ENCODE measurements at regions not wholly inside any gene's neighbourhood (a gene's known extent, or its start where the extent isn't known, plus 50 kb on each side); places are given as distances from the start of the nearest gene placed in this dataset.

DNA sequence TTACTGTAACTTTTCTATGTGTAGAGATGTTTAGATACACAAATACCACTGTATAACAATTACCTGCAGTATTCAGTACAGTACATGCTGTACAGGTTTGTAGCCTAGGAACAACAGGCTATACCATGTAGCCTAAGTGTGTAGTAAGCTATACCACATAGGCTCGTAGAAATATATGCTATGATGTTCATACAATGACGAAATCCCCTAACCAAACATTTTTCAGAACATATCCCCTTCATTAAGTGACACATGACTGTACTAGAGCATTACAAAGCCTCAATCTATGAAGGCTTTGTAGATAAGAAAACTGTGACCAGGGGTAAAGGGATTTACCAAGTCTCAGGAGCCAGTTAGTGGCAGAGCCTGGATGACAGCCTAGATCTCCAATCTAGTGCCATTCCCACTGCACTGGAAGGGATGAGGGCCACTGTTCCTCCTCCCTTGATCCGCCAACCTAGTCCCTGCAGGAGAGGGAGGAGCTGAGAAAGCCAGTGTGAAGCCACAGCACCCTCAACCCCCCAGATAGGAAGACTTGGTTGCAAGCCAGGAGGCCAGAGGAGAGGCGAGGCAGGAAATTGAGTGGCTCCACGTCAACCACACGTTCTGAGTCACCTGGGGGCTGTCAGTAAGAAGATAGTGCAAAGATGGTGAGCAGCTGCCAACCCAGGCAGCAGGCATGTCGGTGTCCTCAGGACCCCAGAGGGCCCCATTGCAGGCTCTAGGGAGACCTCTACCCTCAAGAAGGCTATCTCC is 227.7 kb downstream of the BCOR start:
- H3K36me3 ChIP-seq (ENCODE audit: control insufficient read depth, insufficient read depth, low read length): no peaks in the 10 kb centered on the region
- H4K8ac ChIP-seq (ENCODE audit: low read depth in 2 of 2, low read length in 2 of 2): no peak overlapping the region
- H2AK9ac ChIP-seq (replicated peaks; ENCODE audit: low read depth, low read length, poor library complexity): no peak overlapping the region
- H4K91ac ChIP-seq (ENCODE audit: insufficient read depth, low read depth, low read length): no peak overlapping the region
- DNase-seq (peak; percentile 63), ATAC-seq (ENCODE audit: low read depth) (no peak)
- H3K4me3 ChIP-seq (ENCODE audit: insufficient read depth, low read depth, low read length): no peak overlapping the region
- H3K9me3 ChIP-seq (ENCODE audit: control insufficient read depth, insufficient read depth, low read length): no peaks in the 10 kb centered on the region
- H2AK5ac ChIP-seq (ENCODE audit: low read depth, low read length): no peak overlapping the region
- H2BK15ac ChIP-seq (ENCODE audit: low read depth, low read length): no peak overlapping the region
- H4K5ac ChIP-seq (ENCODE audit: low read depth, low read length): no peak overlapping the region
- TF ChIP-seq CEBPB (IDR thresholded peaks at IDR 0.05; ENCODE audit: low read depth, low read length): no peak
- no peak for TF ChIP-seq SMC3 (IDR thresholded peaks at IDR 0.05; ENCODE audit: low read depth, low read length)
- TF ChIP-seq RCOR1 (IDR thresholded peaks at IDR 0.05; ENCODE audit: insufficient replicate concordance, low read length): no peak
- no peak for TF ChIP-seq BHLHE40 (IDR thresholded peaks at IDR 0.05; ENCODE audit: low read depth, low read length)
- TF ChIP-seq MAFK (IDR thresholded peaks at IDR 0.05; ENCODE audit: low read depth, low read length): no peak
- no peak for TF ChIP-seq MAZ (IDR thresholded peaks at IDR 0.05; ENCODE audit: borderline replicate concordance, low read depth, low read length)
- TF ChIP-seq, protein P1, sequence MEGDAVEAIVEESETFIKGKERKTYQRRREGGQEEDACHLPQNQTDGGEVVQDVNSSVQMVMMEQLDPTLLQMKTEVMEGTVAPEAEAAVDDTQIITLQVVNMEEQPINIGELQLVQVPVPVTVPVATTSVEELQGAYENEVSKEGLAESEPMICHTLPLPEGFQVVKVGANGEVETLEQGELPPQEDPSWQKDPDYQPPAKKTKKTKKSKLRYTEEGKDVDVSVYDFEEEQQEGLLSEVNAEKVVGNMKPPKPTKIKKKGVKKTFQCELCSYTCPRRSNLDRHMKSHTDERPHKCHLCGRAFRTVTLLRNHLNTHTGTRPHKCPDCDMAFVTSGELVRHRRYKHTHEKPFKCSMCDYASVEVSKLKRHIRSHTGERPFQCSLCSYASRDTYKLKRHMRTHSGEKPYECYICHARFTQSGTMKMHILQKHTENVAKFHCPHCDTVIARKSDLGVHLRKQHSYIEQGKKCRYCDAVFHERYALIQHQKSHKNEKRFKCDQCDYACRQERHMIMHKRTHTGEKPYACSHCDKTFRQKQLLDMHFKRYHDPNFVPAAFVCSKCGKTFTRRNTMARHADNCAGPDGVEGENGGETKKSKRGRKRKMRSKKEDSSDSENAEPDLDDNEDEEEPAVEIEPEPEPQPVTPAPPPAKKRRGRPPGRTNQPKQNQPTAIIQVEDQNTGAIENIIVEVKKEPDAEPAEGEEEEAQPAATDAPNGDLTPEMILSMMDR (conservative IDR thresholded peaks at IDR 0.05; ENCODE audit: low read depth, low read length): no peak
- no peak for TF ChIP-seq ELK1 (IDR thresholded peaks at IDR 0.05; ENCODE audit: borderline replicate concordance, low read depth, low read length)
- H3K27me3 ChIP-seq (ENCODE audit: control insufficient read depth, insufficient read depth, low read length): peaks cover 9% of the 10 kb centered on the region
- no peak overlapping the region for H3K4ac ChIP-seq (ENCODE audit: low read depth, low read length)
- no TSS peak for BruUV-seq (replicated peaks)
- POLR2A ChIA-PET (ENCODE audit: unreplicated experiment): no interaction called here
- no peaks in the 10 kb centered on the region for H3K9me1 ChIP-seq (ENCODE audit: insufficient read depth, low read length)
- peak overlapping the region; percentile 61 for H2AFZ ChIP-seq (replicated peaks; ENCODE audit: low read length, poor library complexity)
- no peak overlapping the region for H3K14ac ChIP-seq (replicated peaks; ENCODE audit: low read depth, low read length)
- intact Hi-C loops (cut with micrococcal nuclease): no loop called here
- H3K56ac ChIP-seq (ENCODE audit: extremely low read depth, insufficient read depth, low read length): no peak overlapping the region
- no peak overlapping the region for H2BK20ac ChIP-seq (ENCODE audit: low read depth, low read length)
- no peak overlapping the region for H3K9ac ChIP-seq (ENCODE audit: low read depth, low read length)
- no peak overlapping the region for H3K27ac ChIP-seq (ENCODE audit: insufficient read depth, low read length)
- 0 out of 2 replicates have a peak, but pooled peaks cover 2% of the 10 kb centered on the region for H3K4me1 ChIP-seq (ENCODE audit: control insufficient read depth, insufficient read depth, low read length)
- H3K23ac ChIP-seq (ENCODE audit: low read depth, low read length): no peak overlapping the region
- no peak overlapping the region for H2BK5ac ChIP-seq (ENCODE audit: low read depth, low read length, poor library complexity, severe bottlenecking)
- dilution Hi-C loops (cut with HindIII; ENCODE audit: low sequenced_read_pairs, unreplicated experiment): no loop called here
- no peaks in the 10 kb centered on the region for H4K20me1 ChIP-seq (ENCODE audit: insufficient read depth, low read length)
- in situ Hi-C loops (cut with MboI; ENCODE audit: low sequenced_read_pairs): no loop called here
- CTCF ChIA-PET: interaction anchor here (0.6 kb wide), 1 partner anchor 19 kb away, joined by 3 read pairs; no protein-coding TSS in a partner anchor
- H3K79me1 ChIP-seq (ENCODE audit: low read depth in 1 of 2, low read length in 2 of 2): no peaks in the 10 kb centered on the region
- no peak overlapping the region for H3K4me2 ChIP-seq (ENCODE audit: low read depth, low read length)
- H2BK120ac ChIP-seq (ENCODE audit: low read depth, low read length): no peak overlapping the region
- 29% methylated on average over 4 of the region's 7 CpGs; no CpG with 5 or more reads in 1 of the 2 experiments for WGBS, 2 experiments (ENCODE audit: extremely low coverage in 2 of 2, insufficient read length in 1 of 2)
- no peak overlapping the region for H3K18ac ChIP-seq (ENCODE audit: low read depth, low read length)

All from IMR-90 (cell line).